Left renal cortex interstitium (tissue), 4 donors: ENCODE measurements at regions not wholly inside any gene's neighbourhood (a gene's known extent, or its start where the extent isn't known, plus 50 kb on each side); places are given as distances from the start of the nearest gene placed in this dataset.

ENCODE experiments used
- DNase-seq, 4 donors: peaks; one replicate each; pipeline ENCODE4 v3.0.0-alpha.2; 2013; ENCODE audit warnings: low read depth in 4 of 4, low spot score in 2 of 4, missing footprints in 1 of 4

DNA sequence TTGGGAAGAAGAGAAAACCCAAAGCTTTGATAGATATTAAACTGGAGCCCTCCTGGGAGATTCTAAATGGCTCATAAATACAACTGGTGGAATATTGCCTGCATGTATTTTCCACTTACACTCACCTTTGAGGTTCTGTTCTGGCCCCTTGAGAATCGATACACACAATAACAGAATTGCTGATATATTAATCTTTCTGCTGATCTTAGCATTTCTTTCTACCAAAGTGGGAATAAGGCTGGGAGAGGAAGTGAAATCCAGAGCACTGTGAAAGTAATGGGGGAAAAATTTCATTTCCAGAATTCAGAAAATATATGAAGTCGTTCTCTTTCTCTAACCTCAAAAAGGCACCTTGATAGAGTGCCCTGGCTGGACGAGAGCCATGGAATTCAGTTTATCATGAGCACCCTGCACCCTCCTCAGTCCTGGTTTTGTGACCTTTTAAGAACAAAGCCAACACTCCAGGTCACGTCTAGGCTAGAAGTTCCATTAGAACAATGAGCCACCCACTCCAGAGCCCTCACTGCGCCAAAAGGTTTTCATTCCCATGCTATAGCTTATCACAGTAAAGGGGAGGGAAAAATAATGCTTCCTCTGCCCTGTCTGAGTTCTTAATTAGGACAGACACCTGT, 244.5 kb downstream of the CD83 start:
- DNase-seq, result no peak

- DNase-seq, result no peak
Observed at GRCh38 chr6:14364370-14364769, 246.8 kb downstream of the CD83 start.

GRCh38 chr6:14365393-14365792, 247.8 kb downstream of the CD83 start:
- DNase-seq, result no peak

GRCh38 chr6:14366315-14366714, 248.7 kb downstream of the CD83 start:
- DNase-seq, result no peak

DNA sequence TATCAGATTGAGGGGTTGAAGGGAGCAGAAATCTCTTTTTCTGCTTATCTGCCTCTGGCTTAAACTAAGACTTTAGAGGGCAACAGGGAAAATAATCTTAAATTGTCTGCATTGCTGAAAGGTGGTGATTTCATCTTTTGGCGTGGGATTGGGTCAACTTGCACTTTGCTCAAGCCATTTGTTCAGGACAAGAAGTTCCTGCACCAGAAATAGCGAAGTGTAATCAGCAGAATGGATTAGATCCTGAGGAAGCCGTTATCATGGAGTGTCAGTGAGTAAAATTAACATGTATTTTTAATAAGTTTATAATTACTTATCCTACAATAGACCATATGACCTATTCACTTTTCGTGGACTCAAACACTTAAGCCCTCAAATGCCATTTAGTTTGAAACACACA, 249.3 kb downstream of the CD83 start:
- DNase-seq, result no peak

DNA sequence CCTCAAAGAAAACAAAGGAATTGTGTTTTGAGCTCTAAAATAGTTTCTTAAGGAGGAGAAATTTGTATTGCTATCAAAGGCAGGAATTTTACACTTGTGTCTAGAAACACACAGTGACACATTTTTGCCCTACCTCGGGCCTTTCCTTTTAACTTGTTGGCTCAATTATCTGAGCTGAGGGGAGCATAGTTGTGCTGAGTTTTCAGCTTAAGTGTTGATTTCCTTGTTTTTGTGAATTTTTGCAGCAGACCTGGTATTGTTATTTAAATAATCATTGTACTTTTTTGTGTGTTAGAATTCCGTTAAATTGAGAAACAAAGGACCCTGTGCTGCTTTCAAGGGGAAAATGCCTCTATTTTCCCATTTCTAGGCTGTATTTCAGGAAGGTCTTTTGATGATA, 249.7 kb downstream of the CD83 start:
- no peak for DNase-seq

GRCh38 chr6:14369717-14370116, 252.1 kb downstream of the CD83 start:
- DNase-seq, result no peak

- DNase-seq, result no peak
Observed at GRCh38 chr6:14371530-14371929, 254.0 kb downstream of the CD83 start.

GRCh38 chr6:14372734-14373489, 255.3 kb downstream of the CD83 start:
- DNase-seq, result no peak

DNA sequence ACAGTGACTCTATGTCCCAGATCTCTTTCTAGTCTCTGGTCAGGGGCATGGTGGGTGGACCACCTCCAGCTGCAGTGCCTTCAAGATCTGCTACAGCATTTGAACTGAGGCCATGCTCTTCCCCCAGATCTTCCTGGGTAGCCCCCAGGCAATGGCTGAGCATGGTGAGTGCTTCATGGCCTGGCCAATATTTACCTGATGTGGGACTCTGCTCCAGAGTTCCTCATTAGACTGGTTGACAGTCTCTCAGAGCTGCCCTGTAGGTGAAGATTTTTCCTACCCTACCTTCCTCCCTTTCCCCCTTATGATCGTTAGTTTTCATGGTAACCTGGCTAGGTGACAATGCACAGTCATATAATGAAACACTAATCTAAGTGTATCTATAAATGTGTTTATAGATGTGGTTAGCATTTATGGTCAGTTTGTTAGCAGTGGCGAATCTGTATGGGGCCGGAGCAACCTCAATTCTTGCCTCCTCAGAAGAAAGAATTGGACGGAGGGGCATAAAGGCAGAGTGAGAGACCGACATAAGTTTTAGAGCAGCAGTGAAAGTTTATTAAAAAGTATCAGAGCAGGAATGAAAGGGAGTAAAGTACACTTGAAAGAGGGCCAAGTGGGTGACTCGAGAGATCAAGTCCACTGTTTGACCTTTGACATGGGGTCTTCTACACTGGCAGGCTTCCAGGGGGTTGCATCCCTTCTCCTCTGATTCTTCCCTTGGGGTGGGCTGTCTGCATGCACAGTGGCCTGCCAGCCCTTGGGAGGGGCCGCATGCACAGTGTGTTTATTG, 256.3 kb downstream of the CD83 start:
- DNase-seq, result no peak

- DNase-seq, result no peak
Observed at GRCh38 chr6:14375930-14376329, 258.4 kb downstream of the CD83 start.

DNA sequence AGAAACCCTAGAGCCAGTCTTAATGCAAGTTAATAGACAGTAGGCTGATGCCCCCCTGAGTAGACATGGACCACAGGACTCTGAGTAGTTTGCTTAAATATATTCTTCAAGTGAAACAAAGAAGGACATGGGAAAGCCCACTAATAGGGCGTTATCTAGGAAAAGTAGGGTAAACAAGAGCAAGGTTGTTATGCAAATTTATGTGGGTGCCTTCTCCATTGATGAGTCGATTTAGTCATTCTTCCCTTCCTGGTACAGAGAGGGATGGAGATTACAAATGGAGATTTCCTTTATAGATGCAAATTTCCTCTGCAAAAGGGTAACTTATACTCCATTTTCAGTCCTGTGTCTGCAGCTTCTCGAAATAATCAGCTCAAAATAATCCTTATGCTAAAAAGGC, 262.0 kb downstream of the CD83 start:
- DNase-seq, result no peak

DNA sequence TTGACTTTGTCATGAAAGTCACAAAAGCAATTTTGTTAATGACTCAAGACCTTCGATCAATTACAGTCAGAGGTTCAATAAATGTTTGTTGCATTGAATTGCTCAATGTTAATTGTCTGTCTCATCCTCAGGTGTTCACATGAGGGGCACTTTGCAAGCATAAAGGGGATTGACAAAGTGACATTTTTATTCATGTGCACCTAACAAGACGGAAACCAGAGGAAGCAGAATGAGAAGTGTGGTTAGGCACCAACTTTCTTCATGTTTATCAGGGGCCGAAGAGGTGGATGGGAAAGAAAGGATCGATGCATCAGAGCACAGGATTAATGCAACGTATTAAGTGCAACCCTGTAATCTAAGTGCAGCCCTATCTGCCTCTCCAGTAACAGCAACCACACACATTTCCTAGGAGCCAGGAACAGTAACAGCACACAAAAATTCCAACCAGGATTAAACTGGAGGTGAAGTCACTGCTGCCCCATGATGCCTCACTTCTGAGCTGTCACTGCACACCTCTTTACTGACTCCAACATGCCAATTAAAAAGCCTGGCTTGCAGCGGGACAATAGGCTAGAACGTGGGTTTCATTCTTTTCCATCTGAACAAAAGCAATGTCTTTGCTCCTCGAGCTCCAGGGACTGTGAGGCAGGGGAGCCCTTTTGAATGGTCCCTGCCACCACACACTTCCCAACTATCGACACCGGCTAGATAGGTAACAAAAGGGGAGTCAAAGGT, 262.7 kb downstream of the CD83 start:
- DNase-seq, result no peak

DNA sequence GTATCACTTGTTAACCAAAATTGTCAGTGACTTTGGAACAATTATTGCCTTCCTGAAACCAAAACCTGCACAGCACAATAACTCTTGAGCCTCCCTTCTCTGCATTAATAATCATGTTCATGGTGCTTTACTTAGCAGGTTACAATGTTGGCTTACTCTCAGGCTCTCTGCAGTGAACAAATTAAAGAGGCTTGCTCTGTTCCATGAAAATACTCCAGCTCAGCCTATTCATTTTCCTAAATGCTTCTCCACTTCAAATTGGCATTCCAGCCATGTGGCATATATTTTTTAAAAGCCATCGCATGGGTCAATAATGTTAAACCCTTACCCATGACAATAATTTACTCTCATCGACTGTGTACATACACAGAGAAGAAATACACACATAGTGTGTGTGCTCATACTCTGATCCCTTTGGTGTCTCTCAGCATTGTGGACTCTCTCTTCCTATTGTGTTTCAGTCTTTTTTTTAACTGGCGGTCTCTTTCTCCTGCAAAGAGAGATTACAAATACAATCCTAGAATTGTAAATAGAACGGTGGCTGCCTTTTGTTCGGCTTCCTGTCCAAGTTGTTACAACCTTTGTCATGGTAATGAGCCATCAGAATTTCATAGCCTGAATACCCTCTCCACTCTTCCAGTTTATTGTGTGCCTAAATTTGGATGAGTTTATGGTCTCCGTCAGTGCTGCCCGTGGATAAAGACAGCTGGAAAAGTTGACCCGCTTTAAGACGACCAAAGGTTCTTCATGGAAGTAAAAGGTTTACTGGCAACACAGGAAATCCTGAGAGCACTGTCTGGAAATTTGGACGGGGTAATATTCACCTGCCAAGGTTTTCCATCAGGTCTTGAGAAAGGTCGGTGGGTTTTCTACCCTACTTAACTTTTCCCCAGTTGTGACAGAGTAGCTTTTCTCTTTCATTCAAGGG, 263.6 kb downstream of the CD83 start:
- DNase-seq, result no peak

GRCh38 chr6:14381829-14382677, 264.5 kb downstream of the CD83 start:
- DNase-seq, result no peak

- no peak for DNase-seq
Observed at GRCh38 chr6:14382678-14383236, 265.2 kb downstream of the CD83 start.

DNA sequence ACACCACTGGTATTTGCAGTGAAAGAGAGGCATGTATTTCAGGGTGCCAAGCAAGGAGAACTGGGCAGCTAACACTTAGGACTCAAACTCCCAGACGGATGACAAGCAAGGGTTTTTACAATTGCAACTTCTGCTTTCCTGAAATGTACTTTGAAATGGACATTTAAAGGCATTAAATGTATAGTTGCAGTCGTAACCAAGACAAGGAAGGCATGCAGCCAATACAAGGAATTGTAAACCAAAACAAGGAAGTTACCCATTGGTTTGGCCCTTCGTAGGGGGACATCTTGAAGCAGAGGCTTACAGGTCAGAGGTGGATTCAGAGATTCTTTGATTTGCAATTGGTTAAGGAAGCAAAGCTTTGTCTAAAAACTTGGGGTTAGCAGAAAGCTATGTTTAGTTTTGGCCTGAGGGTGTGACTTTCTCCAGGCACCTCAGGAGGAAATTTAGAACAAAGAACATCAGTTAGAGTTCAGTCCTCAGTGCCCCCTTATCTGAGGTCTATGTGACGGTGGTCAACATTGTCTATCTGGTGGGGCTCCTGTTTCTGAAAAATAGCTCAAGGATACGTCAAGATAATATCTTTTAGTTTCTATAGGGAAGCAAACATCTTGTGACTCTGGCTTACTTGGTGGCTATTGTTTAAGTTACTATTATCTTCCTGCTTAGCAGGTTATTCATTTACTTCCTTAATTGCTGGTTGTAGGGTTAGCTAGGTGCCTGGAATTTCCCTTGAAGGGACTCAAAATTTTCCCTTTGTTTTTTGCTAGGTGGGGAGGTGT, 266.0 kb downstream of the CD83 start:
- DNase-seq, result no peak
